Mucosa of gallbladder (tissue), 1 donor: ENCODE measurements at regions not wholly inside any gene's neighbourhood (a gene's known extent, or its start where the extent isn't known, plus 50 kb on each side); places are given as distances from the start of the nearest gene placed in this dataset.

Experiments
- DNase-seq: peaks from one replicate; pipeline ENCODE4 v3.0.0-alpha.2; 2020; ENCODE audit warnings: low spot score
- donor health status: DM: no; HTN: no; CAD: no.

GRCh38 chr15:95325763-95326404 is 1004.6 kb upstream of the NR2F2 start:
- no peak for DNase-seq

- DNase-seq, result no peak
These were observed 1003.9 kb upstream of the NR2F2 start for GRCh38 chr15:95326431-95327182.

GRCh38 chr15:95327183-95327525 is 1003.3 kb upstream of the NR2F2 start:
- no peak for DNase-seq

- no peak for DNase-seq
These were observed 1002.8 kb upstream of the NR2F2 start for GRCh38 chr15:95327661-95328060.

GRCh38 chr15:95328559-95328958 is 1001.9 kb upstream of the NR2F2 start:
- DNase-seq, result no peak

GRCh38 chr15:95329362-95329761 is 1001.1 kb upstream of the NR2F2 start:
- DNase-seq, result no peak

- DNase-seq, result no peak
These were observed 988.8 kb upstream of the NR2F2 start for GRCh38 chr15:95341686-95342085.

- DNase-seq, result no peak
These were observed 984.6 kb upstream of the NR2F2 start for GRCh38 chr15:95345867-95346266.

GRCh38 chr15:95346721-95347475 is 983.6 kb upstream of the NR2F2 start:
- no peak for DNase-seq

- no peak for DNase-seq
These were observed 982.7 kb upstream of the NR2F2 start for GRCh38 chr15:95347837-95348236.

- DNase-seq, result no peak
These were observed 979.6 kb upstream of the NR2F2 start for GRCh38 chr15:95350908-95351307.

GRCh38 chr15:95352631-95353187 is 977.8 kb upstream of the NR2F2 start:
- no peak for DNase-seq

- DNase-seq, result no peak
These were observed 977.0 kb upstream of the NR2F2 start for GRCh38 chr15:95353512-95353911.

- DNase-seq, result no peak
These were observed 970.5 kb upstream of the NR2F2 start for GRCh38 chr15:95359966-95360365.

- DNase-seq, result no peak
These were observed 968.2 kb upstream of the NR2F2 start for GRCh38 chr15:95362306-95362705.

GRCh38 chr15:95363646-95364045 is 966.9 kb upstream of the NR2F2 start:
- DNase-seq, result no peak

GRCh38 chr15:95365511-95366107 is 964.9 kb upstream of the NR2F2 start:
- no peak for DNase-seq

GRCh38 chr15:95368191-95368590 is 962.3 kb upstream of the NR2F2 start:
- no peak for DNase-seq

GRCh38 chr15:95368755-95369601 is 961.5 kb upstream of the NR2F2 start:
- DNase-seq, result no peak

- DNase-seq, result no peak
These were observed 960.2 kb upstream of the NR2F2 start for GRCh38 chr15:95370291-95370690.

- DNase-seq, result no peak
These were observed 958.8 kb upstream of the NR2F2 start for GRCh38 chr15:95371664-95372063.
